CD4-positive, alpha-beta T cell treated with Interleukin-17A for 1 hour (primary cell): ENCODE measurements at regions not wholly inside any gene's neighbourhood (a gene's known extent, or its start where the extent isn't known, plus 50 kb on each side); places are given as distances from the start of the nearest gene placed in this dataset.
"Not testable (repeated sequence)": the region's sequence is repeated elsewhere in the genome, so short reads cannot be mapped to it uniquely, and the experiment has no call there.

Experiments
- DNase-seq: peaks from one replicate; pipeline ENCODE4 v3.0.0-alpha.2; 2020

DNA sequence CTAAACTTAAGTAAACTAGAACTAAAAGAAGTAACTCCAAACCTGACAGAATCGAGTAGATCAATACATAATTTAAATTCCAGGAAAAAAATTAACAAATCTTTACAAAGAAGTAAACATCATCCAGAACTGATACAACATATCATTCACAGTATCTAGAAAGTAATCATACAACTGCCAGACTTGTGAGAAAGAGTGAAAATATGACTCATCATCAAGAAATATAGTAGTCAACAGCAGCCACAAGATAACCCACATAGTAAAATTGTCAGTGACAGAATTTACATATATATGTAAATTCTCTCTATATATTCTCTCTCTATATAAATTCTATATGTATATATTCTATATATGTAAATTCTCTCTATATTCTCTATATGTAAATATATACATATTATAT, 242.8 kb upstream of the RGS17 start:
- no peak for DNase-seq

DNA sequence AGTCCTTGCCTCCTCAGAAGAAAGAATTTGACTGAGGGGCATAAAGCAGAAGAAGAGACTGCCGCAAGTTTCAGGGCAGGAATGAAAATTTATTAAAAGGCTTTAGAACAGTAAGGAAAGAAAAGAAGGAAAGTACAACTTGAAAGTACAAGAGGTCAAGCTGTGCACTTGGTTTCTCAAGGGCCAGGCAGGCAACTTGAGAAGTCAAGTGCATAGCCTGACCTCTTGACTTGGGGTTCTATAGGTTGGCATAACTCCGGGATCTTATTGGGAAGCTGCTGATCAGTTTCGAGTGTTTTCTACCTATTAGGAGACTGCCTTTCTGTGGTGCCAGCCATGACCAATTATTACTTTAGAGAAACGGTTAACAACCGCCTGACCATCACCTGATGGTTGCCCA, 237.0 kb upstream of the RGS17 start:
- no peak for DNase-seq

DNA sequence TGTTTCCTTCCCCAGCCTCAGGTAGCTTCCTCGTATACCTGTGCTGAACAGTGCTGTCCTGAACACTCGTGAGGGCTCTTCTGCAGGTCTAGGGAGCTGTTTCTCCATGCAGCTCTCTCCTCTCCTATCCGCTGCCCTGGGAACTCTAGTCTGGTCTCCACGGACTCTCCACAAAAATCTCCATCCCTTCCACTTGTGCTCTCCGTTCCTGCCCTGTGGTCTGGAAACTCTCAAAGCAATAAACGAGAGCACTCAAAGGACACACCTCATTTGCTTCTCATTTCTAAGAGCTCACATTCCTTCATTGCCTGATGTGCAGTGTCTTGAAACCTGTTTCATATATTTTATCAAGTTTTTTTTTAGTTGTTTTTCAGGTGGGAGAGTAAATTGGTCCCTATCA, 235.9 kb upstream of the RGS17 start:
- DNase-seq: no peak

DNA sequence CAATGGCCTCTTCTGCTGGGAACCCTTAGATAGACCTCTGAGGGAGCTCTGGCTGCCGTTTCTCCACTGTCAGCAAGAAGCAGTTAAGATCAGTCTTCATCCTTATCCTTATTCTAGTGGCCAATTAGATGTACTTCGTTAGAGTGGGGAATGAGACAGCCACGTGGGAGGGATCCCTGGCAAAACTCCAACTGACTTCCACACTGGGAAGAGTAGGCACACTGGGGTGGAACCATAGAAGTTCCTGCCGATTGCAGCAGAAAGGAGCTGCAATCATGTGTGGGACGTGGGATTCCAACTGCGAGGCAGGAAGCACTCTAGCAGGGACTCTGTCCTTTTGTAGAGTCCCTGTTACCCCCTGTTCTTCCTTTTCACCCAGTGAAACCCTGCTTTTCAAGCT, 226.3 kb upstream of the RGS17 start:
- no peak for DNase-seq

DNA sequence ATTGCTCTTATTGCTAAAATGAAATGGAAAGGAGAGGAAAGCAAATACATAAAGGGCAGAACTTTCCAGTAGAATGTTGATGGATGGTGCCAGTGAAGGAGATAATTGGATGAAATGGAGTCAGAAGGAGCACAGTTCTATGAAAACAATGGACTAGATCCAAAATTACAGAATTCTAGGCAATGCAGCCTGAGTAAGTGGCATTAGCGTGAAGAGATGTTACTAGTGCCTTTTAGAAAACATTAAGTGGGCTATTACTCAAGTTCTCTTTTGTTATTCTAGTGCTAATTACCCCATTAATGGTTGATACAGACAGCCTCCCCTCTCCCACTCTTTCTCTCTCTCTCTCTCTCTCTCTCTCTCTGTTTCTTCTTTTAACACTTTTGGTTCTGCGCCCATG, 209.5 kb upstream of the RGS17 start:
- DNase-seq: no peak

DNA sequence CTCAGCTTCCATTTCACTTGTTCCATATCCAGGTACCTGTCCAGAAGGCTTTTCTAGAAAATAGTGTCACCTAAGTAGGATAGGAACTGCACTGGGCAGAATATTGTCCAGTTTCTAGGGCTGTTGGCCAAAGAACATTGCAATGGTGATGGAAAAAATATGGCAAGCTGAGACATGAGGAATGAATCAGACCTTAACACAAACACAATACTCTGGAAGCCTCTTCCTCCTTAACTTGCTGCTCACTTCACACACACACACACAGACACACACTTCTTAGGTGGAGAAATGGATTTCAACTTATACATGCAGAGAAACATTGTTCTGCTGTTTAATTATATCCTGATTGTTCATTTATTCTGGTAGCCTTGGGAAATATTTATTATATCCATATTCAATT, 203.0 kb upstream of the RGS17 start:
- DNase-seq: no peak

DNA sequence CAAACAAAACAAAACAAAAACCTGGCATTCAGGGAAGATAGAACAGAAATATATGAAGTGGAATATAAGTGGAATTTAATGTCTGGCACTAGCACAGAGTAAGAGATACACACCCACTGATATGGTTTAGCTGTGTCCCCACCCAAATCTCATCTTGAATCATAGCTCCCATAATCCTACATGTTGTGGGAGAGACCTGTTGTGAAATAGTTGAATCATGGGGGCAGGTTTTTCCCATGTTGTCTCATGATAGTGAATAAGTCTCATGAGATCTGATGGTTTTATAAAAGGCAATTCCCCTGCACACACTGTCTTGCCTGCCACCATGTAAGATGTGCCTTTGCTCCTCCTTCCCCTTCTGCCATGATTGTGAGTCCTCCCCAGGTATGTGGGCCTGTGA, 200.1 kb upstream of the RGS17 start:
- DNase-seq: not testable (repeated sequence)

DNA sequence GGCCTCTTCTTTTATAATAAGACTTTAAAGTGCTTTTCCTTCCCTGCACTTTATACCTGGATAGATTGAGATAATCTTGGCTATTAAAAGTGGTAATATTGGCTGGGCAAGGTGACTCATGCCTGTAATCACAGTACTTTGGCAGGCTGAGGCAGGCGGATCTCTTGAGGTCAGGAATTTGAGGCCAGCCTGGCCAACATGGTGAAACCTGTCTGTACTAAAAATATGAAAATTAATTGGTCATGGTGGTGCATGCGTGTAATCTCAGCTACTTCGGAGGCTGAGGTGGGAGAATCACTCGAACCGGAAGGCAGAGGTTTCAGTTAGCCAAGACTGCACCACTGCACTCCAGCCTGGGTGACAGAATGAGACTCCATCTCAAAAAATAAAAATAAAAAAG, 197.1 kb upstream of the RGS17 start:
- DNase-seq: no peak

DNA sequence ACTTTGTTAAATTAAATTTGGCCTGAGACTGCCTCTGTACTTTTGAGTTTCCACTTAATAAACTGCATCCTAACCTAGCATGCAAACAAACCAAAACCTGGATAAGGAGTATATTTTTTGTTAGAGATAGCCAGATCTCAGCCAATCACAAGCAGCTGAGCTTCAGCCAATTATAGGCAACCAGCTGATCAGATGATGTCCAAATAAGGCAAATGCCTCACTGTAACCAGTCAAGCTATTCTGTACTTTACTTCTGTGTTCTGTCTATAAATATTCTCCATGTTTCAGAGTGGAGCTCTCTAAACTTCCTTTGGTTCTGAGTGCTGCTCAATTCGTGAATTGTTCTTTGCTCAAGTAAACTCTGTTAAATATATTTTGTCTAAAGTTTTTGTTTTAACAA, 194.6 kb upstream of the RGS17 start:
- DNase-seq: no peak

DNA sequence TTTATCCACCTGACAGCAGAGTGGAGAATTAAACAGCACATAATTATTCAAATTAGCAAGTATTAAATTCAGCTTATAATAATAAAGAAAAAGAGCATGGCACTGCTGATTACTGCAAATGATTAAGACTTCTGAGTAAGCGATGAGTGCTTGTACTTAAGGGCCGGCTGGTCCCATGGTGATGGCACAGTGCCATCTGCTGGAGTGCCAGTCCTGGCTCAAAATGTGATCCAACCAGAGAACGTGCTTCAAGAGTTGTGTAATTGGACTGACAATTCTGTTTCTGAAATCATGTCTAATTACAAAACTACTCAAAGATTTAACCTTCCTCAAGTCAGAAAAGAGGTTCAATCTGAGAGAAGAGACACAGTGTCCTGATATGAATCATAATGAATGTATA, 181.6 kb upstream of the RGS17 start:
- DNase-seq: peak; percentile 1

DNA sequence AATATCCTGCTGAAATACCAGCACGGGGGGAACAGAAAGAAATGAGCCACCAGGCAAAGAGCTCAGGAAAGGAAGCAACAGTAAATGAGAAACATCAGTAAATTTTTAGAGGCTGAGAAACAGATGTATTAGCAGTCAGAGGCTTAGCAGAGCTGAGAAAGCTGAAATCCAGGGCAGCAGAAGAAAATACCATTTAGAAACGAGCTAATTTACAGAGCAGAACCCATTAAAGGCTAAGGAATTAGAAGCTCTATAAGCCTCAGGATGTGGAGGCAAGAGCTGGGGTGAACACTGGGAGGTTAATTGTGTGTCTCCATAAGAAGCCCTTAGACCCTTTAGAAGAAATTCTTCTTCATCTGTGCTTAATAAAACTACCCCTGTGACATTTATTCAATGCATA, 178.6 kb upstream of the RGS17 start:
- DNase-seq: no peak

DNA sequence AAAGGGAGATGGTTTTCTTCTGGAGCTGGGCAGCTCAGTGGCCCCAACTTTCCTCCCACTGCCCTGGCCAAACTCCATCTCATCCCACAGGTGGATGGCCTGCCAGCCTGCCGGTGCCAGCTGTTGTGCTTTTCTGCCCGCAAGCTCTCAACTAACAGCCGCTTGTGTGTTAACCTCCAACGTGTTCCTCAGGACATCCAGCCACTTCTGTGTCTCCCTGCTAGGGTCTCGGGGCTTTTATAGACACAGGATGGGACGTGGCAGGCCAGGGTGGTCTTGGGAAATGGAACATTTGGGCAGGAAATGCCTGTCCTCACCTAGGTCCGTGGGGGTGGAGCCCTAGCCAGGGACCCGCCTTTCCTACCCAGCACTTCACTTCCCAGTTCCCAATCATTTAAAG, 171.1 kb upstream of the RGS17 start:
- no peak for DNase-seq

DNA sequence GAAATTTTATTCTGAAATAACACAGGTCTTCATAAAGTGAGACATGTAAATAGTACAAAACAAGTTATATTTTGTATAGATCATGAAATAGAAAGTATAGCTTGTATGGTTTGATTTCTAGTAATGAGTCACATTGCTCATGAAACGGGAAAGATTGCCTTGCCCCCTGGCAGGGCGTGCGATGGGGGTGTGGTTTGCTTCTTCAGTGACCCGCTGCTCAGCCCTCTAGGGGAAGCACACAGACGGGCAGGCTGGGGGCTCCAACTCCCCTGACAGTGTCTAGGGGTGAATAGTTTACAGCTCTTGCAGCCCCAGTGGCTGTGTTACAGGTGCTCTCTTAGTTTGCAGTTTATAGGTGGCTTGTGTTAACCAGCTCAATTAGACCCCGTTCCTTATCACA, 170.5 kb upstream of the RGS17 start:
- no peak for DNase-seq

DNA sequence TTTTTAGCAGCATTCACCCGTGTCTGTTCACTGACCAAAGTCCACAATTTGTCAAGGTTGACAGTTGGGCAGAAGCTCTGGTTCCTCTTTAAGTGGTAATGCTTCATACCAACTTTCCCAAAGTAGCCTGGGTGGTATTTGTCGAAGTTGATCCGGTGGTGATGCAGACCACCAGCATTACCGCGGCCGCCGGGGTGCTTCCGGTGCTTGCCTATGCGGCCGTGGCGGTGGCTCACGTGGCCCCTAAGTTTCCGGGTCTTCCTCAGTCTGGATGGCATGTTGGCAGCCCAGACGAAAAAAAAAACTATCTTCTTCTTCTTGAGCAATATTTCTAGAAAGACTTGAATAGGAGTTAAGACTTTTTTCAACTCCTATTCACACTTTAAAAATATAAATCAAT, 151.4 kb upstream of the RGS17 start:
- DNase-seq: not testable (repeated sequence)

DNA sequence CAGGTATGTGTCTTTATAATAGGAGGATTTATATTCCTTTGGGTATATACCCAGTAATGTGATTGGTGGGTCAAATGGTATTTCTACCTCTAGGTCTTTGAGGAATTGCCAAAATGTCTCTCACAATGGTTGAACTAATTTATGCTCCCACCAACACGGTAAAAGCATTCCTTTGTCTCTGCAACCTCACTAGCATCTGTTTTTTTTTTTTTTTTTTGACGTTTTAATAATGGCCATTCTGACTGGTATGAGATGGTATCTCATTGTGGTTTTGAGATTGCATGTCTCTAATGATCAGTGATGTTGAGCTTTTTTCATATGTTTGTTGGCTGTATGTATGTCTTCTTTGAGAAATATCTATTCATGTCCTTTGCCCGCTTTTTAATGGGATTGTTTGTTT, 144.9 kb upstream of the RGS17 start:
- DNase-seq: no peak

DNA sequence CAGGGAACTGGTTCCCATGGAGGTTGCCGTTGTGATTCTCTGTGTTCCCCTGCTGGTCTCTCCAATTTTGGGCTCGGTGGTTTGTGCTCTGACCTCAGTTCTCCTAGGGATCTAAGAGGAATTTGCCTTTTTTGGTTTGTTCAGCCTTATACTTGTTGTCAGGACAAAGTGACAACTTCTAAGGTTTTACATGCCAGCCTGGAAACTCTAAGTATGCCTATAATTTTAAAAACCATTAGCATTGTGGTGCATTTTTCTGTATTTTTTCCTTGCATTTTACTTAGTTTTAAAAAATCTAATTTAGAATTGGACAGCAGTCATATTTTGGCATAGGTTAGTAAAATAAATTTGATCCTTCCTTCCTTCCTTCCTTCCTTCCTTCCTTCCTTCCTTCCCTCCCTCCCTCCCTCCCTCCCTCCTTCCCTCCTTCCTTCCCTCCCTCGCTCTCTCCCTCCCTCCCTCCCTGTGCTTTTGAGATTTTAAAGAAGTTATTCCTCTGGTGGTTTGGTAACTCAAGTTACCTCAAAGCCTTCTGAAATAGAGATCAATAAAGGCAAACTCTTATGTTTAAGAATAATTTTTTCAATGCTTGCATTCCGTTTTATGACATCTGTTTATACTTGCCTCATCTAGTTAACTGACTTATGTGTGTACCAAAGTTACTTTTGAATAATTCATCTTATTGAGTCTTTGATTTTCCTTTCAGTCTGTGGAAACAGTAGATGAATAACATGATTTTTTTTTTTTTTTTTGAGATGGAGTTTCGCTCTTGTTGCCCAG, 141.3 kb upstream of the RGS17 start:
- DNase-seq: no peak

DNA sequence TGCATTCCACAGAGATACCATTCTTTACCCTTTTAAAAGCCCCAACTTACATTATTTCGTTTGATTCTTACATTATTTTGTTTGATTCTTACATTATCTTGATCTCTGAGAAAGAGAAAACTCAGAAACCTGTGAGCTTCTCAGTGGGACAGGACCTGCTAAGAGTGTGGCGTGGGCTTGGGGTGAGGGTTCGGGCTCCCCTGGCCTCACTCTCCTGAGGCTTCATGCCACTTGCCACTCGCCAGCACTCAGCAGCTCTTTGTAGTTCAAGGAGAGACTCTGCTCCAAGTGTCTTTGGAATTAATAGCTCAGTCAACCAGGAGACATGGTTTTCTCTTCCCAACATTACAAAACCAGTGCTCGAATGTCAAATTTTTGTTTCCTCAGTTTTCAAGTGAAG, 132.4 kb upstream of the RGS17 start:
- DNase-seq: no peak

DNA sequence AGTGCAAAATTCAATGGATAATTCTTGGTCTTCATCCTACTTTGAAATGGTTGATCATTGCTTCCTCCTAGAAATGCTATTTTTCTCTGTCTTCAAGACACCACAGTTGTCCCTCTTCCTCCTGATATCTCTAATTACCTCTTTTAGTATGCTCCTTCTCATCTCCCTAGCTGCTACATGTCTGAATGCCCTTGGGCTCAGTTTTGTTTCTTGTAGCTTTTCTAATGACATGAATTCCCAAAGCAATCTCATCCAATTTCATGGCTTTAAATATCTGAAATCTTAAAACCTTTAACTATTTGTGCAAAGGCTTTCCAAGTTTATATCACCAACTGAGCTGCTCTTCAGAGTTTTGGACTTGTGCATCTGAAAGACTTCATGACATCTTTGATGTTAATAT, 120.2 kb upstream of the RGS17 start:
- DNase-seq: no peak

DNA sequence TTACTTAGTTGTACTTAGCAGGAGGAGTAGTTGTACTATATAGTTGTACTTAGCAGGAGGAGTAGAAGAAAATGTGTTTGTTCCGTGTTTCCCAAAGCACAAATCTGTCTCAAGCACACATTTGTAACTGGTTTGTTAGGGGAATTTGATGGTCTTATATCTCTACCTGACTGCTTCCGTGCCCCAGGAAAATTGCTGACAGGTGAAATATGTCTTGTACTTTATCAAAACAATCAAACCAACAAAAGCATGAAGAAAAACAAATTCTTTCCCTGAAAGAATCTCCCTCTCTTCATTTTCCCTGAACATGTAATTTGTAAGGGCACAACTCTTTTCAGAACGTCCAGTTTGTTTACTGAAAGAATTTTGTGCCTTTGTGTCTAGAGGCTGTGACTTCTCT, 106.6 kb upstream of the RGS17 start:
- no peak for DNase-seq

DNA sequence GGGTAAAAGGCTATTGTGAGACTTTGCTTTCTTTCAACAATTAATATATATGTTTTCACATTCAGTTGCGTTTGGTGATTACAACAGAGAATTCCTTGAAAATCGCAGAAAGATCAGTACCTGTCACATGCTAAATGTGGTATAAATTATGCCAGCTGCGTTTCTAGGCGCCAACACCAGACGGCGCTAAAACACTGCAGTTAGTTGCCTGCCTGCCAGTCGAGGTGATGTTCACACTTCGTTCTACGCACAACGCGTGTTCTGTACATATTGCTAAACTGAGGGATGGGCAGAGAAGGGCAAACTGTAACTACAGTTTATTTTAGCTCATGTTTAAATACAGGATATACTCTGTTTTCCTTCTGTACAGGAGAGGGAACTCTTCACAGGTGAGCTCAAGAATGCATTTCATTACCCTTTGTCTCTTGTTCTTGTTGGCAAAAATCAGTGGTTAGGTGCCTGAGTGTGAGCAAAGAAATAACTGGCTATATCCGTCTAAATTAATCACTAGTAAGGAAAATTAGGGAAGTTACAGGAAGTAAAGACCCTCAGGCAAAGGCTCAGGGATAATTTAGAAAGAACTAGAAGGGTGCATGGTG, 100.1 kb upstream of the RGS17 start:
- DNase-seq: no peak

DNA sequence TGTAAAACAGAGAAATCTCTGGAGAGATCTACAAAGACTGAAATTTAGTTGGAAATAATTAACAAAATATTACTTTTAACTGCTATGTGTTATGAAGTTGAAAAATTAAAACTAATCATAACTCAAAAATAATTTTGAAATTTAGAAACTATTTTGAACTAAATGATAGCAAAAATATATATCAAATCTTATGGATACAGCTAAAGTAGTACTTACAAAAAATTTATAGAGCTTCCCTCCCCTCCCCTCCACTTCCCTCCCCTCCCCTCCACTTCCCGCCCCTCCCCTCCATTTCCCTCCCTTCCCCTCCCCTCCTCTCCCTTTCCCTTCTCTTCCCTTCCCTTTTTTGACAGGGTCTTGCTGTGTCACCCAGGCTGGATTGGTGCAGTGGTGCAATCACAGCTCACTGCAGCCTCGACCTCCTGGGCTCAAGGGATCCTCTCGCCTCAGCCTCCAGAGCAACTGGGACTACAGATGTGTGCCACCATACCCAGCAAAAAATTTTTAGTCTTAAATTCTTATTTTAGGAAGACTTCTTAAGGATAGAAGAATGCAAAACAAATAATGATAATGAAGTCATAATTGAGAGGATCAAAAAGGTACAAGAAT, 87.2 kb upstream of the RGS17 start:
- DNase-seq: no peak

DNA sequence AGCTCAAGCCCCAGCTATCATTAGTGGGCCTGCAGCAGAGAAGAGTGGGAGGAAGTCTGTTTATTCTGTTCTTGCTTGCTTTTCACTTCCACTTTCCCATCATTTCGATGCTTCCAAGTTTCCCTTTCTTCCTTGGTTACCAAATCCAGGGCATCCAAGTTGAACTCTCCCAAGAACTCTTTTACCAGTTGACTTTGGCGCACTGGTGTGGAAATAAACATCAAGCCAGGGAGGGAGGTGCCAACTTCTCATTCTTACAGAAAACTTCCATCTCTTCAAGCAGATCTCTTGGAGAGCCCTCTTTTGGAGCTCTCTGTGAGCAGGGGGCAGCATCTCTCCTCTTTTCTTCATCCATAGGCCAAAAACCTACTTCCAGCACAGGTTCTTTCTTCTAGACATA, 85.7 kb upstream of the RGS17 start:
- no peak for DNase-seq

DNA sequence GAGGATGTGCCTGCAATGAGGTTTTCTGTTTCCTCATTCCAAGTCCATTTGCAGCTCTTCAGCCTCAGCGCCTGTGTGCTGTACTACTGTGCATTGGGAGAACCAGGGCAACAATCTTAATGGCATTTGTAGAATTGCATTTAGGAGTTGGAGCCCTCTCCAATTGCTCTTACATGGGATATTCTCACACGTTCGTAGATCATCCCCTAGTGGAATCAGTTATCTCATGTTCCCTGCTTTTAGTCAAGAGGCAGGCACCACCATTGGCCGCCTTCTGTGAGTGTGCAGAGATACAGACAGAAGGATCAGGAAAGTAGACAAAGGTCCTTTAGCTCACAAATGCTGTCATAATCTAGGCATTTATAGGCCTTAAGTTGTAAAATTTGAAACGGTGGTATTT, 84.2 kb upstream of the RGS17 start:
- no peak for DNase-seq

DNA sequence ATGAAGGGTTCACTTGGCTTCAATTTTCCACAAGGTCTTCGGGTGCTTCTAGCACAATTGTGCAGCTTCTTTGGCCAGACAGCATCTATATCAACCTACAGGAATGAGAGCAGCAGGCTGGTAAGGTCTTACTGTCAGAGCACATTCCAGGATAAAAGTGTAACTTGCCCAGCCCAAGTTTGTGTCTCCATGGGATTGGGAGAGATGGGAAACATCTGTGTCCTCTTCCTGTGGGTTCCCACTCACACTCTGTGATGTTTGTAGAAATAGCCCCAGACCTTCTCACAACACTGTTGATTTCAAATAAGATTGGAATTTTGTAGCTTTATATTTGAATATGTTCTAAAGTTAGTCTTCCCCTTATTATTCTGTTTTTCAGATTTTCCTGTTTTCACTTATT, 83.4 kb upstream of the RGS17 start:
- DNase-seq: no peak

DNA sequence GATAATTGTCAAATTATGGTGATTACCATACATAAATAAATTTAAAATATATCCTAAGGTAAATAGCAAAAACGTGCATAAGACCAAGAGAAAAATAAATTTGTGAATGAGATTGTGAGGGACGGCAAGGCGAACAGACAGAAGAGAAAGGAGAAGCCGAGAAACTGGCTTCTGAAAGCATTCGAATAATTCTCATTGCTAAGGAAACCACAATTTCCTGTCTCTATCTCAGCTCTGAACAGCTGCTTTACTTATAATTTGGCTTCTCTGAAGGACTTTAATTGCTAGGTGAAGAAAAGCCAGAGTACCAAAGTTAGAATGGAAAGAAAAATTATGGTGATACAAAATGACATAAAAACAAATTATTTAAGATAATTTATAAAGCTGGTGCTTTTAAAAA, 79.0 kb upstream of the RGS17 start:
- peak; percentile 10 for DNase-seq
